Loucy (cell line): ENCODE measurements at regions not wholly inside any gene's neighbourhood (a gene's known extent, or its start where the extent isn't known, plus 50 kb on each side); places are given as distances from the start of the nearest gene placed in this dataset.

Experiments used
- H2AFZ ChIP-seq: fragments of 200-600 bp; sonication (generic); 2 replicates; pipeline ENCODE4 v1.6.0; 2016; ENCODE audit warnings: antibody characterized with exemption, mild to moderate bottlenecking, low read length, moderate library complexity
- H3F3A ChIP-seq: fragments of 200-600 bp; 2 replicates; pipeline ENCODE4 v1.6.0; 2016; ENCODE audit warnings: antibody characterized with exemption, low read depth, mild to moderate bottlenecking
- H3K27me3 ChIP-seq: fragments of 200-600 bp; sonication (generic); 2 replicates; pipeline ENCODE4 v1.6.1; 2014; ENCODE audit warnings: low read length, mild to moderate bottlenecking; ENCODE audit not compliant: insufficient read depth, poor library complexity, severe bottlenecking
- H3K36me3 ChIP-seq: fragments of 200-600 bp; sonication (generic); 2 replicates; pipeline ENCODE4 v1.6.1; 2016; ENCODE audit warnings: low read length; ENCODE audit not compliant: insufficient read depth
- H3K4me1 ChIP-seq: fragments of 200-600 bp; sonication (generic); 2 replicates; pipeline ENCODE4 v1.5.1; 2014; ENCODE audit warnings: low read length, mild to moderate bottlenecking; ENCODE audit not compliant: insufficient read depth, poor library complexity, severe bottlenecking
- H3K4me2 ChIP-seq: fragments of 200-600 bp; sonication (generic); 2 replicates; pipeline ENCODE4 v1.6.0; 2014; ENCODE audit warnings: antibody characterized with exemption, low read length, low read depth, mild to moderate bottlenecking; ENCODE audit not compliant: poor library complexity, severe bottlenecking
- H3K4me3 ChIP-seq: fragments of 200-600 bp; sonication (generic); 2 replicates; pipeline ENCODE4 v1.5.1; 2014; ENCODE audit warnings: low read length, mild to moderate bottlenecking, mixed read lengths; ENCODE audit not compliant: poor library complexity, severe bottlenecking
- H3K79me2 ChIP-seq: fragments of 200-600 bp; sonication (generic); 2 replicates; pipeline ENCODE4 v1.6.1; 2014; ENCODE audit warnings: low read length; ENCODE audit not compliant: insufficient read depth
- H3K9ac ChIP-seq: fragments of 200-600 bp; sonication (generic); 2 replicates; pipeline ENCODE4 v1.6.0; 2014; ENCODE audit warnings: mild to moderate bottlenecking, low read depth, low read length, moderate library complexity; ENCODE audit not compliant: poor library complexity, severe bottlenecking
- H3K9me2 ChIP-seq: fragments of 200-600 bp; sonication (generic); replicated peaks from 2 replicates; pipeline ENCODE4 v1.6.1; 2016; ENCODE audit warnings: low read depth, low read length, mixed read lengths
- H3K9me3 ChIP-seq: fragments of 200-600 bp; sonication (generic); 2 replicates; pipeline ENCODE4 v1.6.1; 2014; ENCODE audit warnings: mild to moderate bottlenecking, antibody characterized with exemption, low read length, low read depth; ENCODE audit not compliant: insufficient read depth
- H4K20me1 ChIP-seq: fragments of 200-600 bp; sonication (generic); 2 replicates; pipeline ENCODE4 v1.6.0; 2014; ENCODE audit warnings: antibody characterized with exemption, low read length, mild to moderate bottlenecking; ENCODE audit not compliant: insufficient read depth, poor library complexity, severe bottlenecking
- EZH2phosphoT487 ChIP-seq: fragments of 200-600 bp; IDR thresholded peaks from 2 replicates; pipeline ENCODE4 v1.6.1; 2018; ENCODE audit warnings: antibody characterized with exemption, mild to moderate bottlenecking, moderate library complexity, borderline replicate concordance
- TF ChIP-seq, protein P1 (sequence below): fragments of 200-600 bp; sonication (generic); conservative IDR thresholded peaks from 2 replicates; pipeline ENCODE4 v1.5.1; 2014; ENCODE audit warnings: mild to moderate bottlenecking, antibody characterized with exemption, low read length

DNA sequence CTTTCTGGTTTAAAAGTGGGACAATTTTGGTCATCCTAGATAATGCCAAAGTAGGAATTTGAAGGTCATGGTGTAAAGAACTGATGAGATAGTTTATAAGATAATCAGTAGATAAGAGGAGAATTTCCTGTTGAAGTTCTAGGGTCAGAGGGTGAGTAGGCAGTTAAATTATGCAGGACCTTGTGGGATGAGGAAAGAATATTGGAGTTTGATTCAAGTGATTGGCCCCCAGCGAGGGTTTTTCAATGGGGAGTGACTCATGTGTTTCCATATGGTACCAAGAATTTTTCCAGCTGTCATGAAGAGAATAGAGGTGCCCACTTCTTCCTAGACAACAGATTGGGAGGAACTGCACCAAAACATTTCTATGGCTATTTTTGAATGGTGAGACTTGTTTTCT, 940.2 kb upstream of the ZEB2 start:
- Histone ChIP-seq H3K9ac (no peak overlapping the region), H3K9me3 (no peaks in the 10 kb centered on the region), H3K79me2 (no peaks in the 10 kb centered on the region), H3K27me3 (no peaks in the 10 kb centered on the region), H2AFZ (no peak overlapping the region), H3K9me2 (no peaks in the 10 kb centered on the region), H3K4me2 (no peak overlapping the region), H3K36me3 (no peaks in the 10 kb centered on the region), H4K20me1 (no peaks in the 10 kb centered on the region), H3K4me1 (no peaks in the 10 kb centered on the region), H3K4me3 (no peak overlapping the region), H3F3A (no peaks in the 10 kb centered on the region)
- TF ChIP-seq, protein P1, sequence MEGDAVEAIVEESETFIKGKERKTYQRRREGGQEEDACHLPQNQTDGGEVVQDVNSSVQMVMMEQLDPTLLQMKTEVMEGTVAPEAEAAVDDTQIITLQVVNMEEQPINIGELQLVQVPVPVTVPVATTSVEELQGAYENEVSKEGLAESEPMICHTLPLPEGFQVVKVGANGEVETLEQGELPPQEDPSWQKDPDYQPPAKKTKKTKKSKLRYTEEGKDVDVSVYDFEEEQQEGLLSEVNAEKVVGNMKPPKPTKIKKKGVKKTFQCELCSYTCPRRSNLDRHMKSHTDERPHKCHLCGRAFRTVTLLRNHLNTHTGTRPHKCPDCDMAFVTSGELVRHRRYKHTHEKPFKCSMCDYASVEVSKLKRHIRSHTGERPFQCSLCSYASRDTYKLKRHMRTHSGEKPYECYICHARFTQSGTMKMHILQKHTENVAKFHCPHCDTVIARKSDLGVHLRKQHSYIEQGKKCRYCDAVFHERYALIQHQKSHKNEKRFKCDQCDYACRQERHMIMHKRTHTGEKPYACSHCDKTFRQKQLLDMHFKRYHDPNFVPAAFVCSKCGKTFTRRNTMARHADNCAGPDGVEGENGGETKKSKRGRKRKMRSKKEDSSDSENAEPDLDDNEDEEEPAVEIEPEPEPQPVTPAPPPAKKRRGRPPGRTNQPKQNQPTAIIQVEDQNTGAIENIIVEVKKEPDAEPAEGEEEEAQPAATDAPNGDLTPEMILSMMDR = no peak
- no peak for TF ChIP-seq EZH2phosphoT487

DNA sequence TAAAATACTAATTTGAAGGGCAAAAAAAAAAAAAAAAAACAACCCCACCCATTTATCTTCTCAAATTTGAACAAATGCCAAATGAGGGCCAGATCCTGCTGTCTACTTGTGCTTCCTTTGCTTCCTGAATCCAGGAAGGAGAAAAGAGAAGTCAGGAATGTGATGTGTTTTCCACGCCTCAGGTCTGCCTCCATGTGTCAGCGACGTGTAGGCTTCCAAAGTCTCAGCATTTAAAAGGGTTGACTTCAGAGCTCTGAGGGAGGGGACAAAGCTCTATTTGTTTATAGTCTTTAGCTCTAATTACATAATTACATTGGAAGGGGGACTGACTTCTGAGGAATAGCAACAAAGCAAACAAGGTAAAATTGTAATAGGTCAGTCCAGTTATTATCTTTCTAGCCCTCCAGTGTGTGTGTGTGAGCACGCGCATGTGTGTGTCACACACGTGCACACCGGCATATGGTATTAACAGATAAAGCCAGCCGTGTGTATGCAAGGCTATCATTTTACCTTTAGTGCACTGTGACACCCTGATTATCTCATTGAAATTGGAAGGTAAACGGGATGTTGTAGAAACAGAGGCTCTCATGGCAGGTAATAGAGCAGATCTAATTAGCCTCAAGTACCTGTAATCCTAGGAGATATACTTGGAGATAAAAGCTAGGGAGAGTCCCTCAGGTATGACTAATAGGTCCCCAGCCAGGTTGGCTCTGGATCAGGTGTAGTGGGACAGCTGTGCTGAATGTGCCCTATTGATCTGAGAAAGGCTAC, 911.4 kb upstream of the ZEB2 start:
- no peak overlapping the region for H3K9ac ChIP-seq
- H3K9me3 ChIP-seq = no peaks in the 10 kb centered on the region
- no peaks in the 10 kb centered on the region for H3K9me2 ChIP-seq
- no peak for TF ChIP-seq EZH2phosphoT487
- TF ChIP-seq, protein P1 = no peak
- no peaks in the 10 kb centered on the region for H3K79me2 ChIP-seq
- H3K4me2 ChIP-seq = no peak overlapping the region
- H3K36me3 ChIP-seq = no peaks in the 10 kb centered on the region
- H3K4me1 ChIP-seq = no peaks in the 10 kb centered on the region
- no peak overlapping the region for H3K4me3 ChIP-seq
- H2AFZ ChIP-seq = no peak overlapping the region
- no peaks in the 10 kb centered on the region for H4K20me1 ChIP-seq
- H3F3A ChIP-seq = no peaks in the 10 kb centered on the region
- no peaks in the 10 kb centered on the region for H3K27me3 ChIP-seq

DNA sequence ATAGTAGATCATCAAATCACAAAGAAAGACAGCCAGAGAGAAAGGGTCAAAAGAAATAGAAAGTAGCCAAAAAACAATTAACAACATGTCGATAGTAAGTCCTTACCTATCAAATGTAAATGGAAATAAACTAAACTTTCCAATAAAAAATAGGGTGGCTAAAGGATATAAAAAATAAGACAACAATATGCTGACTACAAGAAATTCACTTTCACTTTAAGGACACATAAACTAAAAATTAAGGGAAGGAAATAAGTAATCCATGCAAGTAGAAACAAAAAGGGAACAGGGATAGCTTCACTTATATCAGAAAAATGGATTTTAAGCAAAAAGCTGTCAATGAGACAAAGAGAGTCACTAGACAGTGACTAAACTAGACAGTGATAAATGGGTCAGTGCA, 903.9 kb upstream of the ZEB2 start:
- H3K9ac ChIP-seq = no peak overlapping the region
- no peak for TF ChIP-seq EZH2phosphoT487
- TF ChIP-seq, protein P1 = no peak
- H3K4me2 ChIP-seq = no peak overlapping the region
- H3K36me3 ChIP-seq = no peaks in the 10 kb centered on the region
- H3K27me3 ChIP-seq = no peaks in the 10 kb centered on the region
- H4K20me1 ChIP-seq = no peaks in the 10 kb centered on the region
- H3K9me3 ChIP-seq = peaks cover 7% of the 10 kb centered on the region; the same call in 1 of the 2 replicates
- no peak overlapping the region for H3K4me3 ChIP-seq
- H2AFZ ChIP-seq = no peak overlapping the region
- no peaks in the 10 kb centered on the region for H3K9me2 ChIP-seq
- H3F3A ChIP-seq = no peaks in the 10 kb centered on the region
- no peaks in the 10 kb centered on the region for H3K79me2 ChIP-seq
- no peaks in the 10 kb centered on the region for H3K4me1 ChIP-seq
